ENCODE measurements at regions not wholly inside any gene's neighbourhood (a gene's known extent, or its start where the extent isn't known, plus 50 kb on each side); places are given as distances from the start of the nearest gene placed in this dataset.

DNA sequence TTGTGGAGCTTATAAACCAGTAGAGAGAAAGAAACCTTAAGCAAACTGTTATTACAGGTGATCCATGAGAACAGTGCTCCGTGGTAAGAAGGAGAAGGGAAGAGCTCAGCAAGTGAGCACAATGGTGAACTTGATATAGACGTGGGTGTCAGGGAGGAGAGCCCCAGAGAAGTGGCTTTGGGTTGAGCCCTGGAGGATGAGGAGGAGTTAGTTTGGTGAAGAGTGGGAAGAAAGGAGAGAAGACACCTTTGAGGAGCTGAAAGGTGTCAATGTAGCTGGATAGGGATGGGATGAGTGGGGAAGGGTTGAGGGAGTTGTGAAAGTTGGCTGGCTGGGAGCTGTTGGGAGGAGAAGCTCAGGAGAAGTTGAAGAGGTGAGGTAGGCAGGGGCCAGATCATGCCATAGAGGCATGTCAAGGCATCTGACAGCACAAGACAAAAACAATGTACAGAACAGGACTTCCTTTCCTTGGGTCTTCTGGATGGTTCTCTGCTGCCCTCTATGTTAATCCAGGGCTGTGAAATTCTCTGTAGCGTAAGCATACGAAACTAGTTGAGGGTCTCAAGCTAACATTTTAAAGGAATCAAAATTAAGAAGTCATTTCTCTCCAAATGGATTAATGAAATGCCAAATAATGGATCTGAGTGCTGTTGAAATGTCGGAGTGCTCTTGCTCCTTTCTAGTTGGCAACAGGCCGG lies 501.9 kb downstream of the KDM4C start:
- Histone ChIP-seq H3K4me3 (no peak overlapping the region), H3K4me2 (no peak overlapping the region), H3K79me2 (ENCODE audit: low read depth) (no peaks in the 10 kb centered on the region), H2AFZ (no peak overlapping the region), H3F3A (ENCODE audit: insufficient read depth, low read depth) (no peaks in the 10 kb centered on the region), H3K9me2 (ENCODE audit: insufficient read depth) (no peaks in the 10 kb centered on the region; the same call in 1 of the 2 replicates), H3K9me3 (ENCODE audit: insufficient read depth, low read depth) (no peaks in the 10 kb centered on the region), H4K20me1 (ENCODE audit: insufficient read depth) (no peaks in the 10 kb centered on the region), H3K36me3 (ENCODE audit: low read depth) (no peaks in the 10 kb centered on the region), H3K27me3 (ENCODE audit: insufficient read depth, low read depth) (peaks cover 10% of the 10 kb centered on the region), H3K27ac (no peak overlapping the region), H3K4me1 (replicated peaks; ENCODE audit: insufficient read depth) (no peaks in the 10 kb centered on the region)
- ChIA-PET POLR2A (ENCODE audit: unreplicated experiment) (no interaction called here), CTCF (no interaction called here)
- no TSS peak for BruUV-seq (replicated peaks)
- TF ChIP-seq, protein P1, sequence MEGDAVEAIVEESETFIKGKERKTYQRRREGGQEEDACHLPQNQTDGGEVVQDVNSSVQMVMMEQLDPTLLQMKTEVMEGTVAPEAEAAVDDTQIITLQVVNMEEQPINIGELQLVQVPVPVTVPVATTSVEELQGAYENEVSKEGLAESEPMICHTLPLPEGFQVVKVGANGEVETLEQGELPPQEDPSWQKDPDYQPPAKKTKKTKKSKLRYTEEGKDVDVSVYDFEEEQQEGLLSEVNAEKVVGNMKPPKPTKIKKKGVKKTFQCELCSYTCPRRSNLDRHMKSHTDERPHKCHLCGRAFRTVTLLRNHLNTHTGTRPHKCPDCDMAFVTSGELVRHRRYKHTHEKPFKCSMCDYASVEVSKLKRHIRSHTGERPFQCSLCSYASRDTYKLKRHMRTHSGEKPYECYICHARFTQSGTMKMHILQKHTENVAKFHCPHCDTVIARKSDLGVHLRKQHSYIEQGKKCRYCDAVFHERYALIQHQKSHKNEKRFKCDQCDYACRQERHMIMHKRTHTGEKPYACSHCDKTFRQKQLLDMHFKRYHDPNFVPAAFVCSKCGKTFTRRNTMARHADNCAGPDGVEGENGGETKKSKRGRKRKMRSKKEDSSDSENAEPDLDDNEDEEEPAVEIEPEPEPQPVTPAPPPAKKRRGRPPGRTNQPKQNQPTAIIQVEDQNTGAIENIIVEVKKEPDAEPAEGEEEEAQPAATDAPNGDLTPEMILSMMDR (conservative IDR thresholded peaks at IDR 0.05) = no peak
- no peak for TF ChIP-seq EZH2 (IDR thresholded peaks at IDR 0.05; ENCODE audit: low read depth)
- DNase-seq = no peak
- intact Hi-C loops (cut with micrococcal nuclease; ENCODE audit: unreplicated experiment) = no loop called here

DNA sequence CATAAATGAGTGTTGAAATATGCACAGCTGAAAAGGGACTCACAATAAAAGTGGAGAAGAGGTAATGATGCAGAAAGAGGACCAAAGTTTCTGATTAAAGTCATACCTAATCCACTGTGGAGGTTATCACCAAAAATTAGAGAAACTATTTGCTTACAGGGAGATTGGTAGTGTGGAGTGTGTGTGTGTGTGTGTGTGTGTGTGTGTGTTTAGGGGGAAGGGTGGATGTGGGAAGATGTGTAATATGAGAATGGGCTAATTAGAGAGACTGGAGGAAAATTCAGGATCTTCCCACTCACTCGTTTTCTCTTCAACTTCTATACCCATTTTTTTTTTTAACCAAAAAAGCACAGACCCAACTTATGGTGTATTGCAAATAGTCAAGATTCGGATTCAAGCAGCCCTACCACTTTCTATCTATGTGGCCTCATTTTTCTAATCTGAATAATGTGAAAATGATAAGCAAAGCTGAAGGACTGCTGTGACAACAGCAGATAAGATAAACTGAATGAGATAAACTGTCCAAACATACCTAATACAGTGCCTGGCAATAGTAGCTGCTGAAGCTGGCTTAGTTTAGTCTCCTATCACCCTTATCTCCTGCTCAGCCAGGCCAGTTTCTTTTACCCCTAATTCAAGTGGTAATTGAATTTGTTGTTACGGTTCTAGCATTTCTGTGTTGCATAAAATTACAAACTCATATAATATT lies 501.1 kb downstream of the KDM4C start:
- Histone ChIP-seq H3K36me3 (ENCODE audit: low read depth) (no peaks in the 10 kb centered on the region), H2AFZ (no peak overlapping the region), H3K4me2 (no peak overlapping the region), H3K27ac (no peak overlapping the region), H3K79me2 (ENCODE audit: low read depth) (no peaks in the 10 kb centered on the region), H3K27me3 (ENCODE audit: insufficient read depth, low read depth) (peaks cover 5% of the 10 kb centered on the region), H4K20me1 (ENCODE audit: insufficient read depth) (no peaks in the 10 kb centered on the region), H3K9me2 (ENCODE audit: insufficient read depth) (no peaks in the 10 kb centered on the region; the same call in 1 of the 2 replicates), H3K4me1 (replicated peaks; ENCODE audit: insufficient read depth) (no peaks in the 10 kb centered on the region), H3K4me3 (no peak overlapping the region), H3F3A (ENCODE audit: insufficient read depth, low read depth) (no peaks in the 10 kb centered on the region), H3K9me3 (ENCODE audit: insufficient read depth, low read depth) (no peaks in the 10 kb centered on the region)
- intact Hi-C loops (cut with micrococcal nuclease; ENCODE audit: unreplicated experiment) = no loop called here
- no peak for TF ChIP-seq EZH2 (IDR thresholded peaks at IDR 0.05; ENCODE audit: low read depth)
- TF ChIP-seq, protein P1 (conservative IDR thresholded peaks at IDR 0.05) = no peak
- BruUV-seq (replicated peaks) = no TSS peak
- CTCF ChIA-PET = no interaction called here
- POLR2A ChIA-PET (ENCODE audit: unreplicated experiment) = no interaction called here
- no peak for DNase-seq

DNA sequence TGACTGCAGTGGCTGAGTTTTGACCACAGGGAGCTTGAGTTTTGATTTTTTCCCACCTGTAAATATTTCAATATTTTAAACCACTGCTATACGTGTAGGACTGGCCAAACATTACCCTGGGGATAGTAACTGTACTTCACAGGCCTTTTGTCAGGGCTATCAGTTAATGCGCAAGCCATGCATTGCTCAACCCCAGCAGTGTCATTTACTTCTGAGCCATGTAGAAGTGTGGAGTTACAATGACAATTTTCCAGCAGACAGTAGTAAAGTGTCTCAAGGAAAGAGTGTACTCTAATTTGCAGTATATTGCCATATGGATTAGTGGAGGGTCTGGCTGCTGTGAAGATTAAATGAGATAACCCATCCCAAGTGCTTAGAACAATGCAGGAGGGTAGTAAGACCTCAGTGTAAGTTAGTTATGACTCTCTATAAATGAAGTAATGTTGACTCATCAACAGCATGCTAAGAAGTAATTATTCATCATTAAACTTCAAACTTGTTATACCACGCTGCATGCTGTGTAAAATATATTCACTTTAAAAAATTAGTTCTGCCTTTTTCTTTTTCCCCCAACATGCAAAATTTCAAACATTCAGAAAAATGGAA lies 489.2 kb downstream of the KDM4C start:
- H3K27me3 ChIP-seq (ENCODE audit: insufficient read depth, low read depth) = no peaks in the 10 kb centered on the region
- H4K20me1 ChIP-seq (ENCODE audit: insufficient read depth) = no peaks in the 10 kb centered on the region
- H3K4me3 ChIP-seq = no peak overlapping the region
- H3K4me1 ChIP-seq (replicated peaks; ENCODE audit: insufficient read depth) = 0 out of 2 replicates have a peak, but pooled peaks cover 10% of the 10 kb centered on the region
- H3K36me3 ChIP-seq (ENCODE audit: low read depth) = no peaks in the 10 kb centered on the region
- H3K4me2 ChIP-seq = no peak overlapping the region
- BruUV-seq (replicated peaks) = no TSS peak
- no peaks in the 10 kb centered on the region for H3K9me3 ChIP-seq (ENCODE audit: insufficient read depth, low read depth)
- ChIA-PET CTCF (no interaction called here), POLR2A (ENCODE audit: unreplicated experiment) (no interaction called here)
- no peak overlapping the region for H2AFZ ChIP-seq
- H3K9me2 ChIP-seq (ENCODE audit: insufficient read depth) = no peaks in the 10 kb centered on the region
- intact Hi-C loops (cut with micrococcal nuclease; ENCODE audit: unreplicated experiment) = no loop called here
- no peak overlapping the region for H3K27ac ChIP-seq
- H3K79me2 ChIP-seq (ENCODE audit: low read depth) = no peaks in the 10 kb centered on the region
- no peak for DNase-seq
- TF ChIP-seq, protein P1 (conservative IDR thresholded peaks at IDR 0.05) = no peak
- H3F3A ChIP-seq (ENCODE audit: insufficient read depth, low read depth) = no peaks in the 10 kb centered on the region
